Activated CD4-positive, alpha-beta T cell treated with anti-CD3 and anti-CD28 coated beads, Interleukin-2, Interleukin-4, amounts not matched to agents 100 ng/mL and 50 ng/mL, durations not matched to agents 16 hours and 8 hours (primary cell): ENCODE measurements at regions not wholly inside any gene's neighbourhood (a gene's known extent, or its start where the extent isn't known, plus 50 kb on each side); places are given as distances from the start of the nearest gene placed in this dataset.

Experiments
- DNase-seq: peaks from one replicate; pipeline ENCODE4 v3.0.0-alpha.2; 2020; ENCODE audit warnings: low spot score

DNA sequence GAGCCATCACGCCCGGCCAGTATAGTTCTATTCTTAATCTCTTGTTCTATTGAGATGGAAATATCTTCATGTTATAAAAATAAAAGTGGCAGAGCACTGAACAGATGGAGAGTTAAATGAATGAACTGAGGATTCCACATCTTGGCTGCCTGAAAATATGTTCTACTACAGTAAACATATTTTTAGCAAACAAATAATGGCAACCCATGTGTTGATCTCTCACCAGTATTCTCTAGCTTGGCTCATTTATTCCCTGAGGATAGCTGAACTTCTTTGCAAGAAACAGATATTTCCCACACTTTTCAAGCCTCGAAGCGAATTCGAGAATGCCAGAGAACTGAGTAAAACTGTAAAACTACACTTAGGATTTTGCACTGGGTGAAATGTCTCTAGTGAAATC lies 58.9 kb downstream of the DIRAS3 start:
- no peak for DNase-seq

DNA sequence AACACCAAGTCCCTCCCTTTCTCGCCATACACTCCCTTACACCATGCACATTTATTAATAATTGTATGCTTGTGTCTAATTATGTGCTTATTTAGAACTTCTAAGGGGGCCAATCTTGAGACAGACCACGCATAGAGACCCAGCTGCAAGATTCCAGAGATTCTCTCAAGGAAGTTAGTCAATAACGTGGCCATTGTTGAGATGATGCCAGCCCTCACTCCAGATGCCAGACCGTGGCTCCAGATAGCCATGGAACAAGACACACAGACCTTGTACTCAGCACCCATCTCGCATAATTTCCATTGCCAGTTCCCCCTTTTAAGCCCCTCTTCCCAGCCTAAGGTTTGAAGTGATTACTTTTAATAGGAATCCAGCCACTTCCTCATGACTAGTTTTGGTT lies 62.4 kb downstream of the DIRAS3 start:
- no peak for DNase-seq

- DNase-seq = no peak
Measured at GRCh38 chr1:67987046-67987799, 63.2 kb downstream of the DIRAS3 start.

DNA sequence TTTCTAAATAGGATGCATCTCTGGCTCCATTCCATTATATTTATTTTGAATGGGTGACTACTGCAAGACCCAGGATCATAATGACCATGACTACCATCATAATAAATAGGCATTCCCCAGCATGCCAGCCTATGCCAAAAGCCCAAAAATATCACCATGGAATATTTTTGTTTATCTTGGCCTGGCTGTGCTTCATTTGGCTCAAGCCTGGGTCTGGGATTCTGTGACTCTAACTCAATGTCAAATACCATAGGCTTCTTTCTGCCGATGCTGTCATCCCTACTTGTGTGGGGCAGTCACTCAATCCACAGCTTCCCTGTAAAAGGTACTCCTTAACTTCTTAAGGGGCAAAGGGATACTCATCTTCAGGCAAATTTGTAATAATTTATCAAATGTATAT lies 66.6 kb downstream of the DIRAS3 start:
- DNase-seq = no peak

- no peak for DNase-seq
Measured at GRCh38 chr1:67980028-67980427, 70.4 kb downstream of the DIRAS3 start.

DNA sequence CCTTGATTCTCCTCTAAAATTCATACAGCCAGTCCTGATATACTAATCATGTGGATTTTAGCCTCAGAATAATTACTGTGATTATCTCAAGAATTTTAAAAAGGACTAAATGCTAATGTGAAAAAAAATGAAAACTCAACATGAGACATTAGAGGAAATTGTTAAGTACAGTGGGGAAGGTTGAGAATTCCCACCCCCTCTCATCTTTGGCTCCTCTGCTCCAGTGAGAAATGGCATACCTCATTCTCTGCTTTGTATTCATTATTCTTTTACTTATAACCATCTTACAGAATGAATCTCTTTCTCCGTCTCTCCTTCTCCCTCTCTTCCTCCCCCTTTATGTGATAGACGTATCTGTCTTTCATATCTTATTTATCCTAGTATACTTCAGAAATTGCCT lies 70.9 kb downstream of the DIRAS3 start:
- no peak for DNase-seq

- DNase-seq = no peak
Measured at GRCh38 chr1:67978890-67979516, 71.4 kb downstream of the DIRAS3 start.

DNA sequence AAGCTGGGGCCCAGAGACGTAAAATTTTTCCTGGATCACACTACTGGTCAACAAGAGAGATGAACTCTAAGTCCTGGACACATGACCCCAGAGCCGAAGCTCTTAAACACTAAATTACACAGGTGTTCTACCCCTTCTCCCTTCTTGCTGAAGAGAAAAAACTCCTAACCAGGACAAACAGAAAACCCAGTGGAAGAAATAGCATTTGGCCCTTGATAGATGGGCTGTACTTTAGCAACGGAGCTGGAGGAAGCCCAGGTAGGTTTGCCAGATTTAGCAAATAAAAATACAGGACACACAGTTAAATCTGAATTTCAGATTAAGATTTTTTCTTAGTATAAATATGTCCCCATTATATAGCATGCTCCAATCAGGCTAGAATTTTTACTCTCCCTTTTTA lies 72.7 kb downstream of the DIRAS3 start:
- no peak for DNase-seq

DNA sequence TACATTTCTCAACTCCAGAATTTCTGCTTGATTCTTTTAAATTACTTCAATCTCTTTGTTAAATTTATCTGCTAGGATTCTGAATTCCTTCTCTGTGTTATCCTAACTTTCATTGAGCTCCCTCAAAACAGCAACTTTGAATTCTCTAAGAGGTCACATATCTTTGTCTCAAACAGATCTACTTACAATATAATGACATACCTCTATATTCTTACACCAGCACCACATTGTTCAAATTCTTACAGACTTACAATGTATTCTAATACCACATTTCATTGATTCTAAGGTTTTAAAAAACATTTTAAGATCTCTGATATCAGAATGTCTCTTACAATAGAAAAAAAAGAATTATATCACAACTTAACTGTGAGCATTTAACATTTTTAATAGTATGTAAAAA lies 77.4 kb downstream of the DIRAS3 start:
- no peak for DNase-seq

DNA sequence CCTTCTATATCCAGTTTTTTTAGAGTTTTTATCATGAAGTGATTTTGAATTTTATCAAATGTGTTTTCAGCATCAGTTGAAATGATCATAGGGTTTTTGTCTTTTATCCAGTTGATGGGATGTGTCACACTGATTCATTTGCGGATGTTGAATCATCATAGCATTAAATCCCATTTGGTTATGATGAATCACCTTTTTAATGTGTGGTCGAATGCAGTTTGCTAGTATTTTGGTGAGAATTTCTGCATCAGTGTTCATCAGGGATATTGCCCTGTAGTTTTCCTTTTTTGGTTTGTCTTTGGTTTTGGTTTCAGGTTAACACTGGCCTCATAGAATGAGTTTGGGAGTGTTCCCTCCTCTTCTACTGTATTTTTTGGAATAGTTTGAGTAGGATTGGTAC lies 80.3 kb downstream of the DIRAS3 start:
- no peak for DNase-seq

- no peak for DNase-seq
Measured at GRCh38 chr1:67969446-67969845, 81.0 kb downstream of the DIRAS3 start.

DNA sequence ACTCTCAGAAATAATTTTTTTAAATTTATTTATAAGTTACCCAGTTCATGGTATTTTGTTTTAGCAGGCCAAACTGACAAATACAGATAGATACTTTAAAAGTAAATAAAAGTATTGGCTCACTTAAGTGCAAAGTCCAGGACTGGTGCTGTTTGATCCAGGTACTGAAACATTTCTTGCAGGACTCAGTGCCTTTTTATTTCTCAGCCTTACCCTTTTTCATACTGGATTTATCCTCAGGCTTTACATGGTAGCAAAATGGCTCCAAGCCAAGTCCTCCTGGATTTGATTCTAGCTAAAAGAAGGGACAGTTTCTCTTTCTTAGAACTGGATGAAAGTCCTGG lies 83.8 kb downstream of the DIRAS3 start:
- no peak for DNase-seq

GRCh38 chr1:67965995-67966665 lies 84.3 kb downstream of the DIRAS3 start:
- no peak for DNase-seq

GRCh38 chr1:67963263-67963662 lies 87.2 kb downstream of the DIRAS3 start:
- DNase-seq = no peak

DNA sequence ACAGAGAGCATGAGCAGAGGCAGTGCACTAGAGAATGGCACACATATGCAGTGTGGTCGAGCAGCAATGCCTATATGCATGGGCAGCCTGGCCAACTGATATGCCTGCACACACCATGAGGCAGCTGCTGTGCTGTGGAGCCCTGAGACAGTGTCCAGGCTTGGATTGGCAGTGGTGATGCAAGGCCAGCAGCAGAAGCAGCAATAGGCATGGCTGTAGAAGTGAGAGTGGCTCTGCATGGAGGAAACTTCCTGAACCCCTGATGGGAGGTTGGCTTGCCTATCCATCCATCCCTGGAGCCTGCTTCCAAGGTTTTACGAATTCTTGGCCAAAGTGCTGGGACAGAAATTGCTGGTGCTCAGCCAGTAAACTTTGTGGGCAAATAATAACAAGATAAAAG lies 89.7 kb downstream of the DIRAS3 start:
- DNase-seq = no peak

DNA sequence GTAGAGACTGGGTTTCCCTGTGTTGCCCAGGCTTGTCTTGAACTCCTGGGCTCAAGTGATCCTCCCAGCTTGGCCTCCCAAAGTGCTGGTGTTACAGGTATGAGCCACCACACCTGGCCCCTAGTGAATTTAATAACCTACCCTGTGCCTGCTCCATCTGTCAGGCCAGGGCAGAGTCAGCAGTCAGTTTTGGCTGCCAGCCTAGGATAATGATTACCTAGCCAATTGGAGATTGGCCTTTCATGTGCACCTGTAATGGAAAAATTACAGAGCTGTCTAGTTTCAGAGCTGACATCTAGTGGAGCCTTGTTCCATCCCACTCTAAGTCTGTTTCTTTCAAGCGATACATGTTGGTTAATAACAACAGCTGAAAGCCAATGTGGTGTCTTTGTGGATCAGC lies 92.0 kb downstream of the DIRAS3 start:
- DNase-seq = no peak

DNA sequence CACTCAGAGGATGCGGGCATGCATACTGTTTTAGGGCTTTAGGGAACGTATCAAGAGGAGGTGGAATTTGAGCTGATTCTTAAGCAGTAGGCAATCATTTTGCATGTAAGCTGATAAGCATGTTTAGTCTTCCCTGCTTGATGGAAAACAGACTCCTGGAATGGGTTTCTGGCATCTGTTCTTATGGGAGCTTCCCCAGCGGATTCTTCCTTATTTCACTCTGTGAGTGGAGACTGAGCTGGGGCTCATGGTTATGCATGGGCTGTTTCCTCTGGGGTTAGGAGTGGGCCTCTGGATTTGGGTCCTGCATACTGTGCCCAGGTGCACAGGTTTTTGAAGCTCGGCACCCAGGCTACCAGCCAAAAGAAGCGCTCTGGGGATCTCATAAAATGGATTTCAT lies 93.4 kb downstream of the DIRAS3 start:
- DNase-seq = no peak

- DNase-seq = no peak
Measured at GRCh38 chr1:67956116-67956515, 94.3 kb downstream of the DIRAS3 start.

GRCh38 chr1:67955591-67955990 lies 94.8 kb downstream of the DIRAS3 start:
- no peak for DNase-seq

GRCh38 chr1:67953301-67953700 lies 97.1 kb downstream of the DIRAS3 start:
- no peak for DNase-seq

DNA sequence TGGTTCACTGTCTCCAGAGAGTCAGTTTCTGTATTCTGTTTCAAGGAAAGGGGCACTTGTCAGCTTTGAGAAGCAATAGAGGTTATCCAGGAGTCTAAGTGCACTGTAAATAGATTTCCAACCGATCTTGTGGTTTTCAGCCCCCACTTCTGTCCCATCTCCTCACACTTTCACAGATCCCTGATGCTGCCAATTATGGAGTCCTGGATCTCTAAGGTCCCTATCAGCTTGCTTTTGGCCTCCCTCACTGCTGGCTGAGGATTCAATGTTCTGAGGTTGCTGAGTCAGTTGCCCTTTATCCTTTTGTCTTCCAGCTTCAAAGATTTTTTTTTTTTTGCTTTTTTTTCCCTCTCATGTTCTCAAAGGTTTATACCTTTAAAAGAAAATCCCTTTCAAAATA lies 98.4 kb downstream of the DIRAS3 start:
- no peak for DNase-seq

DNA sequence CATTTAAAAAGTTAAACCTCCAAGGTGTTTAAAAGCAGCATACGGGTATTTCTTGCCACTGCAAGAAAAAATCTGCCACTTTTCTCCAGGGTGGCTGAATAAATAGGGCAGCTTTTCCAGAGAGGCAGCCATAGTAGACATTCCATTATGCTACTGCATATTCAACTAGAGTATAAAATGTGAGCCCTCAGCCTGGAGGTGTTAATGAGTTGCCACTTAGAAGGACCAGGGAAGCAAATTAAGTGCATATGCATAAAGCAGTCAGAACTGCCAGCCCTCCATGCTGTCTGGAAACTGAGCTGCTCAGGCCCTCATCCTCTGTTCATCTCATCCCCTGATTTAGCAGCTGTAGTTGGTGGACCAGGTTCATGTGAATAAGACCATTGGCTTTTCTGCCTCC lies 99.4 kb downstream of the DIRAS3 start:
- no peak for DNase-seq
